HepG2 (cell line): ENCODE measurements at regions not wholly inside any gene's neighbourhood (a gene's known extent, or its start where the extent isn't known, plus 50 kb on each side); places are given as distances from the start of the nearest gene placed in this dataset.

ENCODE experiments used
- ATAC-seq: fragments of 200-7000 bp; cut with Tn5 transposase; 3 replicates; pipeline ENCODE4 v1.9.1; 2020; ENCODE audit warnings: mild to moderate bottlenecking, moderate library complexity
- BruUV-seq: library from RNA; stranded (reverse); fragments of 400-500 nt; replicated peaks from 2 replicates; lab custom pipeline; 2021; lab: Mats Ljungman, UMichigan
- CTCF ChIA-PET: fragments of 300-600 bp; formaldehyde crosslinking; extraction: SDS; loops from one replicate; lab custom pipeline; 2021; ENCODE audit warnings: low total read pairs, inconsistent platforms, low intra/inter-chr PET ratio; lab: Yijun Ruan, JAX
- POLR2A ChIA-PET: fragments of 350-600 bp; sonication (Branson Sonifier 250); formaldehyde crosslinking; loops from one replicate; lab custom pipeline; 2020; ENCODE audit warnings: antibody characterized with exemption, inconsistent platforms; lab: Yijun Ruan, JAX
- DNase-seq: peaks from one replicate; pipeline ENCODE4 v3.0.0-alpha.2; 2015; ENCODE audit warnings: low spot score
- FAIRE-seq: peaks from 3 replicates; lab custom pipeline; 2011; peaks lifted over from hg19 to GRCh38; lab: Jason Lieb, UNC
- H2AFZ ChIP-seq: one replicate; pipeline ENCODE4 v1.6.1; 2011; ENCODE audit warnings: low read length, inconsistent platforms
- H3K27ac ChIP-seq: fragments of 300-600 bp; 3 replicates; pipeline ENCODE4 v1.8.0; 2011; ENCODE audit warnings: mixed run types, mild to moderate bottlenecking, mixed read lengths, low read length, inconsistent platforms; ENCODE audit not compliant: insufficient read depth; ENCODE audit errors: extremely low read length
- H3K27me3 ChIP-seq, 2 experiments: fragments of 200-600 bp in 1 of 2; 2 replicates in 1 of 2; 3 replicates in 1 of 2; pipeline versions ENCODE4 v1.6.0 to v1.8.0; 2011; ENCODE audit warnings: low read length in 2 of 2, mild to moderate bottlenecking in 2 of 2, moderate library complexity in 2 of 2, inconsistent platforms in 1 of 2; ENCODE audit not compliant: insufficient read depth in 2 of 2, control insufficient read depth in 1 of 2
- H3K36me3 ChIP-seq, 2 experiments: fragments of 200-600 bp in 1 of 2; replicated peaks in 1 of 2; 2 replicates in 1 of 2; 3 replicates in 1 of 2; pipeline versions ENCODE4 v1.5.1 to v1.8.0; 2011; ENCODE audit warnings: low read length in 2 of 2, inconsistent platforms in 1 of 2; ENCODE audit not compliant: insufficient read depth in 2 of 2, control insufficient read depth in 1 of 2
- H3K4me1 ChIP-seq: 2 replicates; pipeline ENCODE4 v1.5.1; 2012; ENCODE audit warnings: low read length, inconsistent platforms; ENCODE audit not compliant: insufficient read depth
- H3K4me2 ChIP-seq: 2 replicates; pipeline ENCODE4 v1.6.0; 2011; ENCODE audit warnings: low read depth, low read length, inconsistent platforms
- H3K4me3 ChIP-seq, 3 experiments: fragments of 200-600 bp in 1 of 3; sonication (generic), shearing (Covaris generic) in 1 of 3; replicated peaks in 1 of 3; 2 replicates each; pipeline ENCODE4 v1.5.1; 2011 to 2016; ENCODE audit warnings: low read length in 3 of 3, inconsistent platforms in 2 of 3, low read depth in 2 of 3, mild to moderate bottlenecking in 2 of 3, control low read depth in 1 of 3, mixed read lengths in 1 of 3; ENCODE audit not compliant: insufficient read depth in 1 of 3
- H3K79me2 ChIP-seq: one replicate; pipeline ENCODE4 v1.6.1; 2011; ENCODE audit warnings: low read length, inconsistent platforms; ENCODE audit not compliant: insufficient read depth
- H3K9ac ChIP-seq: 2 replicates; pipeline ENCODE4 v1.6.0; 2011; ENCODE audit warnings: mild to moderate bottlenecking, low read depth, low read length, inconsistent platforms; ENCODE audit not compliant: insufficient read depth
- H3K9me3 ChIP-seq: 2 replicates; pipeline ENCODE4 v1.5.1; 2012; ENCODE audit warnings: mild to moderate bottlenecking, low read length
- H4K20me1 ChIP-seq: 2 replicates; pipeline ENCODE4 v1.6.0; 2011; ENCODE audit warnings: inconsistent platforms, mild to moderate bottlenecking, low read length, moderate library complexity; ENCODE audit not compliant: insufficient read depth
- AKAP8 ChIP-seq: sonication (generic); formaldehyde crosslinking; IDR thresholded peaks from 2 replicates; pipeline ENCODE4 v1.5.1; 2020; ENCODE audit warnings: mild to moderate bottlenecking, missing genetic modification reagents
- CC2D1A ChIP-seq: sonication (generic); formaldehyde crosslinking; IDR thresholded peaks from 2 replicates; pipeline ENCODE4 v1.8.1; 2023; ENCODE audit warnings: mild to moderate bottlenecking, missing genetic modification reagents
- CEBPB ChIP-seq: IDR thresholded peaks from 2 replicates; pipeline ENCODE4 v1.6.1; 2011; ENCODE audit warnings: low read depth, low read length, improper control_type of control experiment, borderline replicate concordance
- HDAC6 ChIP-seq: fragments of 200-600 bp; sonication (generic); IDR thresholded peaks from 2 replicates; pipeline ENCODE4 v1.7.0; 2017; ENCODE audit warnings: mild to moderate bottlenecking, antibody characterized with exemption, low read length, low read depth
- MTA3 ChIP-seq: sonication (generic); formaldehyde crosslinking; IDR thresholded peaks from 2 replicates; pipeline ENCODE4 v1.4.0; 2020; ENCODE audit warnings: missing genetic modification reagents
- PHF21A ChIP-seq: sonication (generic); formaldehyde crosslinking; IDR thresholded peaks from 2 replicates; pipeline ENCODE4 v1.5.0; 2020; ENCODE audit warnings: mild to moderate bottlenecking, missing genetic modification reagents
- PHF8 ChIP-seq: sonication (generic); formaldehyde crosslinking; IDR thresholded peaks from 2 replicates; pipeline ENCODE4 v1.5.0; 2020; ENCODE audit warnings: missing genetic modification reagents
- WIZ ChIP-seq: sonication (generic); formaldehyde crosslinking; IDR thresholded peaks from 2 replicates; pipeline ENCODE4 v1.5.1; 2020; ENCODE audit warnings: mild to moderate bottlenecking, missing genetic modification reagents
- ZBTB20 ChIP-seq: sonication (generic); formaldehyde crosslinking; IDR thresholded peaks from 2 replicates; pipeline ENCODE4 v1.8.1; 2023; ENCODE audit warnings: missing genetic modification reagents, low read depth, mild to moderate bottlenecking, borderline replicate concordance
- ZNF562 ChIP-seq: sonication (generic); formaldehyde crosslinking; IDR thresholded peaks from 2 replicates; pipeline ENCODE4 v1.8.0; 2022; ENCODE audit warnings: missing genetic modification reagents, borderline replicate concordance
- ZNF749 ChIP-seq: sonication (generic); formaldehyde crosslinking; IDR thresholded peaks from 2 replicates; pipeline ENCODE4 v1.8.0; 2022; ENCODE audit warnings: mild to moderate bottlenecking, missing genetic modification reagents, moderate library complexity, borderline replicate concordance
- WGBS: methylation state at CpG from one replicate; pipeline ENCODE4 v1.1.6; 2017; ENCODE audit warnings: low lambda C conversion rate; 5-methylcytosine and 5-hydroxymethylcytosine counted together
- in situ Hi-C: cut with HindIII; loops from 2 replicates; pipeline ENCODE4 v1.10.0; 2017; ENCODE audit warnings: low pct_unique_long_range_greater_than_20kb; ENCODE audit not compliant: extremely low pct_ligation_motif_present
- intact Hi-C: fragments of 100-400 bp; cut with micrococcal nuclease; formaldehyde crosslinking; loops from one replicate; pipeline ENCODE4 v1.10.0; 2022; ENCODE audit not compliant: unreplicated experiment
- TF ChIP-seq, protein P1 (sequence below): sonication (generic); formaldehyde crosslinking; IDR thresholded peaks from 2 replicates; pipeline ENCODE4 v1.8.0; 2022; ENCODE audit warnings: mild to moderate bottlenecking, missing genetic modification reagents, moderate library complexity
- TF ChIP-seq, protein P2 (sequence below): IDR thresholded peaks from 2 replicates; pipeline ENCODE4 v1.6.1; 2016; ENCODE audit warnings: missing compliant biosample characterization, missing genetic modification reagents, borderline replicate concordance

DNA sequence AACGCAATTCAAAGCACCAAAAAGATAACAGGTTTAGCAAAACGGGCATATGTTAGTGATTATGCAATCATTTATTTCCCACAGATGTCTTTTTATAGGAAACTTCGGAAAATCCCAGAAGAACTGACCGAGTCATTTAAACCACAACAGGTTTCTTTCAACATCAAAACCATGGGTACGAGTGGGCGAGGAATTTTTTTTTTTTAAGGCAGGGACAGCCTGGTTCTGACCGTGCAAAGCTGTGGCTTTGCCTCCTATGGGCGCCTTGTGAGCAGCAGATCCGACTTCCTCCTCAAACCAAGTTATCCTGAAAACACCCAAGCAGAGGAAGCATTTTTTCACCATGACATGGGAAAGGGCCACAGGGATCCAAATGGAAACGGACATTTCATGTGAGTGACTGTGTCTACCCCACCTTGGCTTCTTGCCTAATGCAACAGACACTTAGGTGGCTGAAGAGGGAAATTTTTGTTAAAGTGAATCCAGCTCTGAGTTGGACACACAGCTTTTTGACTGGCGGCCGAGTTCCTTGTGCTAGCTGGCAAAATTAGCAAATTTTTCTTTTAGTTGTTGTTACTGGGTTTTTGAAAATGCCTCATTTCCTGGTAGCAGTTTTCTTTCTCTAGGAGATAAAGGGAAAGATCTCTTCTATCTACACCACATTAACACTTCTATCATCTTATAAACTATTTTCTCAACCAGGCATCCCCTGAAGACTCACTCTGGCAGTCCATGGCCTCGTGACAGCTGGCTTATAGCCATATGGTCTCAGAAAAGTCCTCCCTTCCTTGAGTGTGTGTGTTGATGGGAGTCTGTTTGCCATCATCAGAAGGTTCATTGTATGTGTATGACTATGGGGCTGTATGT is 487.4 kb upstream of the ZEB2 start:
- no TSS peak for BruUV-seq
- Histone ChIP-seq H3K36me3 (no peaks in the 10 kb centered on the region), H3K9me3 (no peaks in the 10 kb centered on the region), H2AFZ (no peak overlapping the region), H3K27me3 (no peaks in the 10 kb centered on the region), H3K27ac (no peak overlapping the region), H4K20me1 (no peaks in the 10 kb centered on the region), H3K4me3 (no peak overlapping the region), H3K4me1 (no peaks in the 10 kb centered on the region), H3K79me2 (no peaks in the 10 kb centered on the region), H3K4me2 (no peak overlapping the region), H3K9ac (no peak overlapping the region)
- DNase-seq (no peak), FAIRE-seq (no peak), ATAC-seq (no peak)
- ChIA-PET CTCF (no interaction called here), POLR2A (no interaction called here)
- intact Hi-C loops = no loop called here
- TF ChIP-seq CEBPB (peak; percentile 58; the same call in 1 of the 2 replicates), WIZ (CRISPR knock-in tag) (no peak)
- in situ Hi-C loops = no loop called here
- 8% methylated on average over 13 of the region's 13 CpGs for WGBS

DNA sequence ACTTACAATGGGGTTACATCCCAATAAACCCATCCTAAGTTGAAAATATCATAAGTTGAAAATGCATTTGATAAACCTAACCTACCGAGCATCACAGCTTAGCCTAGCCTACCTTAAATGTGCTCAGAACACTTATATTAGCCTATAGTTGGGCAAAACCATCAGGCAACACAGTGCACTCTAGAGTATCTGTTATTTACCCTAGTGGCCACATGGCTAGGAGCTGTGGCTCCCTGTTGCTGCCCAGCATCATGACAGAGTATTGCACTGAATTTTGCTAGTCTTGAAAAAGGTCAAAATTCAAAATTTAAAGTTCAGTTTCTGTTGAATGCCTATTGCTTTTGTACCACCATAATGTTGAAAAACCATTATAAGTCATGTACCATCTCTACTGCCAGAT is 482.7 kb upstream of the ZEB2 start:
- no peak for TF ChIP-seq ZNF562 (CRISPR knock-in tag)
- no peak for TF ChIP-seq ZNF749
- TF ChIP-seq, protein P1, sequence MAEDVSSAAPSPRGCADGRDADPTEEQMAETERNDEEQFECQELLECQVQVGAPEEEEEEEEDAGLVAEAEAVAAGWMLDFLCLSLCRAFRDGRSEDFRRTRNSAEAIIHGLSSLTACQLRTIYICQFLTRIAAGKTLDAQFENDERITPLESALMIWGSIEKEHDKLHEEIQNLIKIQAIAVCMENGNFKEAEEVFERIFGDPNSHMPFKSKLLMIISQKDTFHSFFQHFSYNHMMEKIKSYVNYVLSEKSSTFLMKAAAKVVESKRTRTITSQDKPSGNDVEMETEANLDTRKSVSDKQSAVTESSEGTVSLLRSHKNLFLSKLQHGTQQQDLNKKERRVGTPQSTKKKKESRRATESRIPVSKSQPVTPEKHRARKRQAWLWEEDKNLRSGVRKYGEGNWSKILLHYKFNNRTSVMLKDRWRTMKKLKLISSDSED (CRISPR knock-in tag) = no peak
- TF ChIP-seq PHF21A (CRISPR knock-in tag) = no peak
- TF ChIP-seq AKAP8 = no peak
- no peak for TF ChIP-seq HDAC6
- no peak for TF ChIP-seq MTA3 (CRISPR knock-in tag)
- TF ChIP-seq, protein P2, sequence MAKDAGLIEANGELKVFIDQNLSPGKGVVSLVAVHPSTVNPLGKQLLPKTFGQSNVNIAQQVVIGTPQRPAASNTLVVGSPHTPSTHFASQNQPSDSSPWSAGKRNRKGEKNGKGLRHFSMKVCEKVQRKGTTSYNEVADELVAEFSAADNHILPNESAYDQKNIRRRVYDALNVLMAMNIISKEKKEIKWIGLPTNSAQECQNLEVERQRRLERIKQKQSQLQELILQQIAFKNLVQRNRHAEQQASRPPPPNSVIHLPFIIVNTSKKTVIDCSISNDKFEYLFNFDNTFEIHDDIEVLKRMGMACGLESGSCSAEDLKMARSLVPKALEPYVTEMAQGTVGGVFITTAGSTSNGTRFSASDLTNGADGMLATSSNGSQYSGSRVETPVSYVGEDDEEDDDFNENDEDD = no peak
- no peak for TF ChIP-seq CC2D1A (CRISPR knock-in tag)
- TF ChIP-seq ZBTB20 (CRISPR knock-in tag) = no peak
- TF ChIP-seq PHF8 = no peak
- in situ Hi-C loops = no loop called here
- BruUV-seq = no TSS peak
- H3K4me1 ChIP-seq = no peaks in the 10 kb centered on the region
- H3K4me3 ChIP-seq = no peak overlapping the region
- H2AFZ ChIP-seq = no peak overlapping the region
- intact Hi-C loops = no loop called here
- POLR2A ChIA-PET = no interaction called here
- H4K20me1 ChIP-seq = no peaks in the 10 kb centered on the region
- H3K4me2 ChIP-seq = no peak overlapping the region
- ATAC-seq (no peak), FAIRE-seq (no peak), DNase-seq (no peak)
- CTCF ChIA-PET = no interaction called here
- H3K9ac ChIP-seq = no peak overlapping the region
- H3K9me3 ChIP-seq = no peaks in the 10 kb centered on the region
- no peaks in the 10 kb centered on the region for H3K27me3 ChIP-seq
- H3K27ac ChIP-seq = no peak overlapping the region
- WGBS = 0% methylated on average over 1 of the region's 1 CpG
- H3K79me2 ChIP-seq = no peaks in the 10 kb centered on the region
- H3K36me3 ChIP-seq = no peaks in the 10 kb centered on the region
